Fibroblast of skin of left biceps (primary cell): ENCODE measurements at regions not wholly inside any gene's neighbourhood (a gene's known extent, or its start where the extent isn't known, plus 50 kb on each side); places are given as distances from the start of the nearest gene placed in this dataset.
"Not testable (repeated sequence)": the region's sequence is repeated elsewhere in the genome, so short reads cannot be mapped to it uniquely, and the experiment has no call there.

Experiments used
- DNase-seq, 2 experiments: peaks; one replicate each; pipeline ENCODE4 v3.0.0-alpha.2; 2013; ENCODE audit warnings: low read depth in 2 of 2

- DNase-seq, result not testable (repeated sequence)
These were observed 115.7 kb upstream of the ZNF469 start for GRCh38 chr16:88266935-88267551.

GRCh38 chr16:88268186-88268970 lies 114.4 kb upstream of the ZNF469 start:
- not testable (repeated sequence) for DNase-seq

DNA sequence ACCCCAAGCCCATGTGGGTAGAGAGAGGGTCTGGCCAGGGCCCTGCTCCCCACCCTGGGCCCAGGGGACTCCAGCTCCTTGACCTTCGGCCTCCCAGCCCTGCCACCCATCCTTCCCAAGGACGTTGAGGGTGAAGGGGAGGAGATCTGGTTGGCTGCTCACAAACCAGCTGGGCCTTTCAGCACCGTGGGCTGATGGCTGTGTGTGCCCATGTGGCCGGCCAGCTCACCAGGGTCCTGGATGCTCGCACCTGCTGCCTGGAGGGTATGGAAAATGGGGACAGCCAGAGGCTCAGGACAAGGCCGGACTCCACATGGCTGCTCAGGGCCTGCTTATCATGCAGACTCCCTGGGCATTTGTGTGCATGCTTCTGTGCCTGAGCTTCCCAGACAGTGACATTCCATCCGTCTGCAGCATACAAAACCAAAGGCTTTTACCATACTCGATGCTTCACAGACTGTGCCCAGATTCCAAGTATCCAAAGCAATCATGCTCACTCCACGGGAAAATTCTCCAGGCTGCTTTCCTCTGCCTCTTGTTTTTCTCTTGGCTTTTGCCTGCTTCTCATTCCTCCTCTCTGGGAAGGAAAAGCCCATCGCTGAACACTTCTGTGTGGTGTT lies 112.5 kb upstream of the ZNF469 start:
- not testable (repeated sequence) for DNase-seq

DNA sequence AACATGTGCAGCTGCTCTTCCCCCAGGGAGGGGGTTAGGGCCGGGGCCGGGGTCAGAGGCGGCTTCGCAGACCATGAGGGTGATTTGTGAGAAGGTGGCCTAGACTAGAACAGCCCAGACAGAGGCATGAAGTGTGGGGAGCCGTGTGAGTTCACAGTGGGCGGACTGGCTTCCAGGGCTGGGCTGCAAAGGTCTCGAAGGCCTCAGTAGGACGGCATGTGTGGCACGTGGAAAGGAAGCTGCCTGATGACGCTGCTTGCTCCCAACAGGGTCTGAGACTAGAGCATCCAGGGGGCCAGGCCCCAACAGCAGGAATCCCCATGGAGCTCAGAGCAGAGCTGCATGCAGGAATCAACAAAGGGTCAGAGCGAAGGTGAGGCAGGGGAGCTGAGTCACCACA lies 111.5 kb upstream of the ZNF469 start:
- DNase-seq, result not testable (repeated sequence)

DNA sequence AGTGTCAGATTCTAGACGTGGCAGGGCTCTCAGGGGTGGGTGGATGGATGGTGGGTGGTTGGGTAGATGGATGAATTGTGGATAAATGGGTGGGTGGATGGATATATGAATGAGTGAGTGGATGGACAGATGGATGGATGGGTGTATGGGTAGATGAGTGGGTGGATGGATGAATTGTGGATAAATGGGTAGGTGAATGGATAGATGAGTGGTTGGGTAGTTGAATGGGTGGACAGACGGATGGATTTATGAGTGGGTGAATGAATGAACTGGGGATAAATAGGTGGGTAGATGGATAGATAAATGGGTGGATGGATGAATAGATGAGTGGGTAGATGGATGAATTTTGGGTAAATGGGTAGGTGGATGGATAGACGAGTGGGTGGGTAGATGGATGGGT lies 111.0 kb upstream of the ZNF469 start:
- DNase-seq, result not testable (repeated sequence)

DNA sequence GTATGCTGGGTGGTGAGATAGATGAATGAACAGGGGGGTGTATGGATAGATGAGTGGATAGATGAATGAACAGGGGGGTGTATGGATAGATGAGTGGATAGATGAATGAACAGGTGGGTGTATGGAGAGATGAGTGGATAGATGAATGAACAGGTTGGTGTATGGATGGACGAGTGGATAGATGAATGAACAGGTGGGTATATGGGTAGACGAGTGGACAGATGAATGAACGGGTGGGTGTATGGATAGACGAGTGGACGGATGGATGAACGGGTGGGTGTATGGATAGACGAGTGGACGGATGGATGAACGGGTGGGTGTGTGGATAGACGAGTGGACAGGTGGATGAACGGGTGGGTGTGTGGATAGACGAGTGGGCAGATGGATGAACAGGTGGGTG lies 110.3 kb upstream of the ZNF469 start:
- DNase-seq, result not testable (repeated sequence)

DNA sequence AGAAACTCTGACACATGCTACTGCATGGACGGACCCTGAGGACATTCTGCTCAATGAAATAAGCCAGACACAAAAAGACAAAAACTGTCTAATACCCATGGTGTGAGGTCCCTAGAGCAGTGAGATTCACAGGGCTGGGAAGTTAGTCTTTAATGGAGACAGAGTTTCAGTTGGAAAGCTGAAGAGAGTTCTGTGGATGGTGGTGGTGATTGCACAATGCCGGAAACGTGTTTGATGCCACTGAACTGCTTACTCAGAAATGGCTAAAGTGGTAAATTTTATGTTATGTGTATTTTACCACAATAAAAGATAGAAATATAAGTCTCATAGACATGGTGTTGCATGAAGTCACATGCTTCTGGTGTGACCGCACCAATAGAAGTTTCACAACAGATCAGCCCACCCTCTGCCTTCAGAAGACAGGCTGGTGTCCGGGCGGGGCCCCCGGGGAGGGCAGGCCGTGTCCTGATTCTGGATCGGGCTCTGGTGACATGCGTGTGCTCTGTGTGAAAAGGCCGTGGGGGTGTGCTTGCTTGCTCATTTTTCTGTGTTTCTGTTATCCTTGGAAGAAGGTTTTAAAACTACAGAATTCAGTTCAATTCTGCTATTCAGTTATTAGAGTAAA lies 108.5 kb upstream of the ZNF469 start:
- not testable (repeated sequence) for DNase-seq

GRCh38 chr16:88274847-88275246 lies 107.9 kb upstream of the ZNF469 start:
- DNase-seq, result no peak

DNA sequence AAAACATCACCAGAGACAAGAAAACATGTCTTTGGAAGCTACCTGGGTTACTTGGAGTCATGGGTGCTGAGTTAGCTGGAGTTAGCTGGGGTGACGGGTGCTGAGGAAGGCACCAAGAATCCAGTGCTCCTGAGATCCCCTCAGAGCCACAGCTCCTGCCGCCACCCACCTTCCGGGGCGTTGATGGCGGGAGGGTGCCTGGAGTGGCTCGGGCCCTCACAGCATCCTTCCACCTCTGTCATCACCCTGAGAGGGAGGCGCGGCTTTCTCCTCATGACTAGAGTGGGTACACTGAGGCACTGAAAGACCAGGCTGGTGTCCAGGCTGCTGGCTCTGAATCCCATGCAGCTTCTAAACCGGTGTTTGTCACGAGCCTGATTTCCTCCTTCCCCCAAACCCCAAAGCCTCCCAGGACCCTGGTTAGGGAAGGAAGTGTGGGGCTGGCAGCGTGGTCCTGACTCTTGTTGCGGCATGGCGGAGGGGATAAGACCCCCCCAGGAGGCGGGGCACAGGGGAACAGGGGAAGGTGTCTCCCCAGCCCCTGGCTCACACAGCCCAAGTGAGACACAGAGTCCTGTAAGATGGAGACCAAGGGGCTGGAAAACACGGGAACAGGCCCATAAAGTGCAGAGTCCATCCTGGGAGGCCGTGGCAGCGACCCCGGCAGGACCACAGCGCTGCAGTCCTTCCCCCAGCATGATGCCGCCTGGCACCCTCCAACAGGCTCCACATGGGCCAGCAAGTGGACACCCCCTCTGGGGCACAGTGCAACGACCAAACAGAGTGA lies 107.2 kb upstream of the ZNF469 start:
- DNase-seq, result not testable (repeated sequence)

DNA sequence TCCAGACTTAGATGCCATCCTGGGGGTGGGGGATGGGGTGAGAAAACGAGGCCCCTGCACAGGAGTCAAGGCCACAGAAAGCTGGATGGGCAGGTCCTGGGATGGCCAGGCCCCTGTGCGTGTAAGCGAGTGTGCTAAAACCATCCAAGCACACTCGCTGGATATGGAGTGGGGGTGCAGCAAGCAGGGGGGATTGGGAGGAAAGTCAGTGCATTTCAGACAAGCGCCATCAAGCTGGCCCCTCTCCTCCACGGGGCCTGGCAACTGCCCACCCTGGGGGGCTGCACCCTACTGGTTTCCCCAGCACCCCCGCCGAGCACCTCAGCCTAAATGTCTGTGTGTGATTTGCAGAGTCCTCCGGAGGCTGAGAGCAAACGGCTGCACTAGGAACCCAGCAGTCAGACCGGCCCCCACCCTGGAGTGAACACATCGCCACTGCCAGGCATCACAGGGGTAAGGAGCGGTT lies 106.6 kb upstream of the ZNF469 start:
- DNase-seq, result not testable (repeated sequence)

- DNase-seq, result no peak
These were observed 106.2 kb upstream of the ZNF469 start for GRCh38 chr16:88276591-88276990.

DNA sequence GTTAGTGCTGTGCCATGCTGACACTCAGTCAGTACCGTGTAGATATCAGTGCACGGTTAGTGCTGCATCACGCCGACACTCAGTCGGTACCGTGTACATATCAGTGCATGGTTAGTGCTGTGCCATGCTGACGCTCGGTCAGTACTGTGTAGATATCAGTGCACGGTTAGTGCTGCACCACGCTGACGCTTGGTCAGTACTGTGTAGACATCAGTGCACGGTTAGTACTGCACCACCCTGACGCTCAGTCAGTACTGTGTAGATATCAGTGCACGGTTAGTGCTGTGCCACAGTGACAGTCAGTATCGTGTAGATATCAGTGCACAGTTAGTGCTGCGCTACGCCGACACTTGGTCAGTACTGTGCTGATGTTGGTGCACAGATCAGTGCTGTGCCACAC lies 102.8 kb upstream of the ZNF469 start:
- no peak for DNase-seq

- no peak for DNase-seq
These were observed 100.7 kb upstream of the ZNF469 start for GRCh38 chr16:88281858-88282563.

DNA sequence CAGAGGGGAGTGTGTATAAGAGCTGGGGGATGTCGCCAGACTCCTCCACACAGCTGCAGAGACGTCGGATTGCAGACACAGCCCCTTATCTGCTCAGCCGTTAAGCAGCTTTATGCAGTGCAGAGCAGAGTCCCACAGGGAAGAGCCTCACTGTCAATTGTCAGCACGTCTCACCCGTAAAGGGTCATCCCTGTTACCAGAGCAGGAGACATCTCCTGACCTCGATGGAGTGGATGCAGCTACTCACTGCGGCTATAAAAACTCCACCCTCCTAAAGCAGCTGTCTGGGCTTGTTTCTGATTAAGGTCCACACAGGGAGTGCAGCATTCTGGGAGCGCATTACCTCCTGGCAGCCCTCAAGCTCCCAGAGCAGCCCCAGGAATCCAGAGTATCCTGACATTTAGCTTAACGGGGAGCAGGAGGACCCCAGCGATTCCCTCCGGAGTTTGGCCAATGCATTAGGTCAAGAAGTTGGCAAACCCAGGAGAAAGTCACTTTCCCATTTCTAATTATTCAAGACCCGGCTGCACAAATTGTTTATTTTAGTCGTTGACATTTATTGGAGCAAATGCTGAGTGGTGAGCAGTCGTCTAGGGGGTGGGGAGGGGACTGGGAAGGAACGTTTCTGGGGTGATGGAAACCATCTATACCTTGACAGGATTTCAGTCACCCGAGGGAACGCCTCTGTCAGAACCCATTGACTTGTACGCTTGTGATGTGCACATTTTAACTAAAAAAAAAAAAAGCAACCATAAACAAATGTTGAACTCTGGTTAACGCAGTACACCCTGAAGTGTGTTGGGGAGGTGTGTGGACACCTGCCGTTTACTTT lies 100.0 kb upstream of the ZNF469 start:
- DNase-seq, result no peak

DNA sequence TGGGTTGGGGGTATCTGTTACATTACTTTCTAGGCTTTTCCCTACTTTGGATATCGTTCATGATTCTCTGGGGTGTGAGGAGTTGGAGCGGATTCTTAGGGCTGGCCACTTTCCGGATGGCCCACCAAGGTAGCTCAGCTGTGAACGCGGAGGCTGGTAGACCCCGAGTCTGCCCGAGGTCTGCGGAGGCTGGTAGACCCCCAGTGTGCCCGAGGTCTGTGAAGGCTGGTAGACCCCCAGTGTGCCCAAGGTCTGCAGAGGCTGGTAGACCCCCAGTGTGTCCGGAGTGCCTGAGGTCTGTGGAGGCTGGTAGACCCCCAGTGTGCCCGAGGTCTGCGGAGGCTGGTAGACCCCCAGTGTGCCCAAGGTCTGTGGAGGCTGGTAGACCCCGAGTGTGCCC lies 99.2 kb upstream of the ZNF469 start:
- no peak for DNase-seq

GRCh38 chr16:88284101-88284500 lies 98.7 kb upstream of the ZNF469 start:
- DNase-seq, result no peak

DNA sequence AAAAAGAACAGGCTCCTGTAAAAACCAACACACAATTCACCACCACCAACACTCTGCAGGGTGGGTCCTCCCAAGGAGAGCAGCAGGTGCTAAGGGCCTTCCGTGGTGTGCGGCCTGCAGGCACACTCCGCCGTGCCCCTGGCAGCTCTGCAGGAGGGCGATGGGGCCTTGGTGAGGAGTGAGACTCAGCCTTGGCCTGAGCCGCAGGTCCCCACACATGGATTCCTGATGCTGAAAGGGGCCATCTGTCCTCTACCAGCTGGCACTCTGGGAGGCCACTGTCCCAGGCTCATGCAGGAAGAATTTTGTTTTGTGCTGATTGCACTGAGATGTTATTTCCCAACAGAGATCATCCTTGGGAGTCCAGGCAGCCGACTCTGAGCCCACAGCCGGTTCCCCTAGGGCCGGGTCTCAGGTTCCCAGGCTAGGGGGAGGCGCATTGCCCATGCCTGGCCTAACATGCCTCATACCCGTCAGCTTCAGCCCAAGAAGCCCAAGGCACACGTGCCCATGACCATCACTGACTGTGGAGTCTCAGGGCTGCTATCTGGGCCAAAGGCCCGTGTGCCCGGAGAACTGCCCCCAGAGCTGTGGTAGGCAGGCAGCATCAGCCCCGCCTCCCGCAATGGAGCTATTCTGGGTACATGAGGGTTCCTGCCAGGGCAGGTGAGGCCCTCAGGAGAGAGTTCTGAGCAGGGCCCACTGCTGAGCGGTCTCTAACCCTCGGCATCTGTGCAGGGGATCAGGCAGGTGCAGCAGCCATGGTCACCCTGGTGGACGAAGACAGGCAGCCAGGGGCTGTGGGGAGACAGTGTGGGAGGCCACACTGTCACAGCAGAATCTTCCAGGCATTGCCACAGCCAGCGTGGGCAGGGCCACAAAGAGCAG lies 97.9 kb upstream of the ZNF469 start:
- DNase-seq, result no peak

DNA sequence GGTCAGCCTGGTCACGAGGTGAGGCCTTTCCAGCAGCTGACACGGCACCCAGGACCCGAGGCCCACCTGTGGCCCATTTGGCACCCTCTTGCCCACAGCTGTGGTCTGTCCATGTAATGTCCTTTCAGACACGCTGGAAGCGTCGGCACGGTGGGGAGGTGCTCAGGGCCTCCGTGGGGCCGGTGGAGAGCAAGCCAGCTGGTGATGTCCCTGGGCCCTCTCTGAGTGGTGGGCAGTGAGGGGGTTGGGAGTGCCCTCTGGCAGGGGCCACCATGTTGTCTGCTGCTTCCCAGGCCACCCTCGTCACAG lies 97.3 kb upstream of the ZNF469 start:
- DNase-seq, result no peak

DNA sequence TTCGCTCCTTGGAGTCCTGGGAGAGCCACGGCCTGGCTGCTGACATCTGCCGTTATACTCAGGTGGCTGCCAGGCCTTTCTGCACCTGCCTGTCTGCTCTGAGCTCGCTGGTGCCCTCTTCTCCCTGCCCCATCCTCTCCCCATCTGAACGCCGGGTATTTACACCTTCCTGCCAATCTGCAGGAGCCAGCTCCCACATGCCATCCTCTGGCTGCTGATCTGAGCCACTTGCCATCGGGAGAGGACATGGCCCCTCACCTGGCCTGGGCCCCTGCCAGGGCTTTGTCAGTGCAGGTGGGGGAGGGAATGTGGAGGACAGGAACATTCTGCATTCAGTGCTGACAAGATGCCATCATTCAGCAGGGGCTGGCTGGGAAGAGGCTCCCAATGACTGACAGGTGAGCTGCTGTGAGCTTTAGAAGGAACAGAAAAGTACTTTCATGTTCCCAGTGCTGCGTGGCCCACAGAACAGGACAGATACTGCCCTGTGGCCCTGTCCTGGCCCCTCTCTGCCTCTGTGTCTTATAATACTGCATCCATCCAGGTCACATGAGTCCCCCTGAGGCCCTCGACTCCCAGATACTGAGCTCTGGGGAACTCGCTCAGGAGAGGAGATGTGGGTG lies 96.3 kb upstream of the ZNF469 start:
- no peak for DNase-seq
